GM12892 (cell line): ENCODE measurements at regions not wholly inside any gene's neighbourhood (a gene's known extent, or its start where the extent isn't known, plus 50 kb on each side); places are given as distances from the start of the nearest gene placed in this dataset.

Experiments used
- POLR2A ChIP-seq: IDR thresholded peaks from 2 replicates; pipeline ENCODE4 v1.6.1; 2011; ENCODE audit warnings: low read depth, low read length, control low read depth
- POLR2AphosphoS5 ChIP-seq: IDR thresholded peaks from 2 replicates; pipeline ENCODE4 v1.6.1; 2011; ENCODE audit warnings: low read depth, low read length, control low read depth

DNA sequence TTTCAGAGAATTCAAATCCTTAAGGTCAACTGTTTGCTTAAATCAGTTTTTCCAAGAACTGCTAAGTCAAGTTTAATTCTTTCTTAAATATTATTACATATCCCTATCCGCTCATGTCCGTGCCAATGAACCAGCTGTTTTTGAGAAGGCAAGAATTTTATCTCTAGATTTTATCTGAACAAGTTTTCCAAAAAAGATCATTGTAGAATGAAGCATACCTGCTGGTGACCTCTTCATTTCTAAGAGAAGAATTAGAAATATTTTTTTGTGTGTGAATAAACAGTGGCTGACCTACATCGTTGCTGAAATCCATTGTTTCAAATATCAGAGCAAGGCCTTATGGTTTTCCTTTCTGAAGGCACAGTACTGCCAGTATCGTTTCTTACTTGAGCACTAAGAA lies 58.4 kb upstream of the RND3 start:
- TF ChIP-seq POLR2A (no peak), POLR2AphosphoS5 (no peak)
